ENCODE measurements at regions not wholly inside any gene's neighbourhood (a gene's known extent, or its start where the extent isn't known, plus 50 kb on each side); places are given as distances from the start of the nearest gene placed in this dataset.
"Not testable (repeated sequence)": the region's sequence is repeated elsewhere in the genome, so short reads cannot be mapped to it uniquely, and the experiment has no call there.

DNA sequence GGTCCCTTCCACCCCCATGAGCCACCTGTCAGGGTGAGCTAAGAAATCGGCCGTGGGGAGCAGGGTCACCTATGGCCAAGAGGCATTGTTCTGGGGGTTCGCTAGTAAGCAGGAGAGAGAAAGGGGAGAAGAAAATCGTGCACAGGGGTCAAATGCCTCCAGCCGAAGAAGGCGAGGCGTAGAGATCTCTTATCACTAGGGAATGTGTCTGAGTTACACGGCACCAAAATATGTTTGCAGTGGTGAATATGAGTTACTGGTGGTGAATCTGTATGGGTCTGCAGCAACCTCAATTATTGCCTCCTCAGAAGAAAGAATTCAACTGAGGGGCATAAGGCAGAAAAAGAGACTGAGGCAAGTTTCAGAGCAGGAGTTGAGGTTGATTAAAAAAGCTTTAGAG lies 54.2 kb upstream of the RABGAP1L start:
- no peaks in the 10 kb centered on the region for H3K9me3 Mint-ChIP-seq (ENCODE audit: low read depth)
- no peaks in the 10 kb centered on the region for H3K36me3 Mint-ChIP-seq (ENCODE audit: low read depth)
- H3K27me3 Mint-ChIP-seq, result peaks cover 2% of the 10 kb centered on the region
- H3K27ac Mint-ChIP-seq, result no peak overlapping the region
- no peak for ATAC-seq
- POLR2A ChIA-PET, result no interaction called here
- DNase-seq, result no peak
- intact Hi-C loops (cut with DNase I, micrococcal nuclease), result no loop called here
- H3K4me3 Mint-ChIP-seq, result no peak overlapping the region
- CTCF ChIA-PET, result interaction anchor here (1.6 kb wide), 1 partner anchor 10 kb away, joined by 6 read pairs; no protein-coding TSS in a partner anchor
- H3K4me1 Mint-ChIP-seq, result no peaks in the 10 kb centered on the region

GRCh38 chr1:174103766-174104165 lies 55.6 kb upstream of the RABGAP1L start:
- DNase-seq (no peak), ATAC-seq (no peak)
- no peak overlapping the region for H3K27ac Mint-ChIP-seq
- intact Hi-C loops (cut with DNase I, micrococcal nuclease), result no loop called here
- H3K36me3 Mint-ChIP-seq (ENCODE audit: low read depth), result no peaks in the 10 kb centered on the region
- no peak overlapping the region for H3K4me3 Mint-ChIP-seq
- peaks cover 2% of the 10 kb centered on the region for H3K27me3 Mint-ChIP-seq
- ChIA-PET CTCF (interaction anchor here (0.9 to 1.6 kb wide), 4 partner anchors 9 to 29 kb away, joined by 3 to 6 read pairs (median 3); no protein-coding TSS in a partner anchor), POLR2A (no interaction called here)
- H3K9me3 Mint-ChIP-seq (ENCODE audit: low read depth), result no peaks in the 10 kb centered on the region
- H3K4me1 Mint-ChIP-seq, result no peaks in the 10 kb centered on the region

DNA sequence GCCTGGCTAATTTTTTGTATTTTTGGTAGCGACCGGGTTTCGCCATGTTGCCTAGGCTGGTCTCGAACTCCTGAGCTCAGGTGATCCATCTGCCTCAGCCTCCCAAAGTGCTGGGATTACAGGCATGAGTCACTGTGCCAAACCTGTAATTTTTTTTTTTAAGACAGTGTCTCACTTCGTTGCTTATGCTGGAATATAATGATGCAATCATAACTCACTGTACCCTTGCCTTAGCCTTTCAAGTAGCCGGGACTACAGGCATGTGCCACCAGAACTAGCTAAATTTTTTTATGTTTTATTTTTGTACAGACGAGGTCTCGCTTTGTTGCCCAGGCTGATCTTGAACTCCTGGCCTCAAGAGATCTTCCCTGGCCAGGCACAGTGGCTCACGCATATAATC lies 57.3 kb upstream of the RABGAP1L start:
- H3K36me3 Mint-ChIP-seq (ENCODE audit: low read depth); H3K27me3 Mint-ChIP-seq; H3K9me3 Mint-ChIP-seq (ENCODE audit: low read depth); intact Hi-C loops (cut with DNase I, micrococcal nuclease); H3K4me1 Mint-ChIP-seq; ATAC-seq; POLR2A ChIA-PET; H3K27ac Mint-ChIP-seq; DNase-seq; H3K4me3 Mint-ChIP-seq: not testable (repeated sequence)
- CTCF ChIA-PET, result interaction anchor here (0.6 to 0.8 kb wide), 3 partner anchors 9 to 291 kb away, joined by 3 read pairs; no protein-coding TSS in a partner anchor

DNA sequence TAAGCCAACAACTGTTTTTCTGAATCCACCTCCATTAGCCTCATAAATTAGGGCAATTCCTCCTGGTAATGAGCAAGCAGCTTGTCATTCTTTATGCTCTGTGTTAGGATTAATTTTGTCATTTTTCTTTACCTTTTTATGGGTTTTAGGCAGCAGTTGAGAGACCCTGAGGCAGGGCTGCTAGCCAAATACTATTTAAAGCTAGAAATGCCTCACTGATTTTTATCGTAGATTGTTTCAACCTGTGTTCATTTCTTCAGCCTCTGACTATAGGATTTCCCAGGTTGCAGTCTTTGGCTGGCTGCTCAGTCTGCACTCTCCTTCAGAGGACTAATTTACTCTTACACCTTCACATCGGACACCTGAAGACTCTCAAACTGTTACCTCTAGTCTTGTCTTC lies 61.9 kb upstream of the RABGAP1L start:
- ChIA-PET CTCF (interaction anchor here (1.0 kb wide), 1 partner anchor 18 kb away, joined by 3 read pairs; no protein-coding TSS in a partner anchor), POLR2A (no interaction called here)
- no peaks in the 10 kb centered on the region for H3K9me3 Mint-ChIP-seq (ENCODE audit: low read depth)
- no peak overlapping the region for H3K4me3 Mint-ChIP-seq
- H3K27ac Mint-ChIP-seq, result no peak overlapping the region
- intact Hi-C loops (cut with DNase I, micrococcal nuclease), result loop anchor here in 1 of 2 experiments (10.0 kb wide), 1 partner anchor 117 kb away; no protein-coding TSS in a partner anchor
- no peaks in the 10 kb centered on the region for H3K27me3 Mint-ChIP-seq
- DNase-seq, result no peak
- no peaks in the 10 kb centered on the region for H3K4me1 Mint-ChIP-seq
- no peaks in the 10 kb centered on the region for H3K36me3 Mint-ChIP-seq (ENCODE audit: low read depth)
- ATAC-seq, result no peak

DNA sequence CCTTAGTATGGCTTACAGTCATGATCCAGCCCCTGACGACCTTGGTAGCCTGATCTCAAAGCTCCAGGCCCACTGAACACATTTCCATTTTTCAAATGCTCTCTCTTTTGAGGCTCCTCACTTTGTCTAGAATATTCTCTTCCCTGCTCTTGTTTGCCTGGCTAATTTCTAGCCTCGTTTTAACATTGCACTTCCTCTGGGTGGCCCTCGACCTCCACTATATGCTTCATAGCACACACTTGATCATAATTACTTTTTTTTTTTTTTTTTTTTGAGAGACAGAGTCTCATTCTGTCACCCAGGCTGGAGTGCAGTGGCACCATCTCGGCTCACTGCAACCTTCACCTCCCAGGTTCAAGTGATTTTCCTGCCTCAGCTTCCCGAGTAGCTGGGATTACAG lies 65.5 kb upstream of the RABGAP1L start:
- CTCF ChIA-PET, result interaction anchor here (0.7 to 1.1 kb wide), 2 partner anchors 19 to 124 kb away, joined by 3 to 4 read pairs; no protein-coding TSS in a partner anchor
- H3K27me3 Mint-ChIP-seq; H3K9me3 Mint-ChIP-seq (ENCODE audit: low read depth); H3K4me3 Mint-ChIP-seq; POLR2A ChIA-PET; ATAC-seq; H3K27ac Mint-ChIP-seq; H3K4me1 Mint-ChIP-seq; H3K36me3 Mint-ChIP-seq (ENCODE audit: low read depth): not testable (repeated sequence)
- intact Hi-C loops (cut with DNase I, micrococcal nuclease), result loop anchor here (2.0 to 10.0 kb wide), 2 partner anchors 121 to 123 kb away; no protein-coding TSS in a partner anchor
- peak; percentile 20 for DNase-seq

GRCh38 chr1:174090471-174090870 lies 68.3 kb upstream of the RC3H1 start:
- H3K4me3 Mint-ChIP-seq, result no peak overlapping the region
- no peaks in the 10 kb centered on the region for H3K4me1 Mint-ChIP-seq
- H3K9me3 Mint-ChIP-seq (ENCODE audit: low read depth), result peaks cover 3% of the 10 kb centered on the region
- POLR2A ChIA-PET, result no interaction called here
- CTCF ChIA-PET, result no interaction called here
- no peak overlapping the region for H3K27ac Mint-ChIP-seq
- DNase-seq, result no peak
- no peaks in the 10 kb centered on the region for H3K36me3 Mint-ChIP-seq (ENCODE audit: low read depth)
- no peak for ATAC-seq
- intact Hi-C loops (cut with DNase I, micrococcal nuclease), result loop anchor here in 1 of 2 experiments (10.0 kb wide), 1 partner anchor 124 kb away; no protein-coding TSS in a partner anchor
- peaks cover 2% of the 10 kb centered on the region for H3K27me3 Mint-ChIP-seq

- no peaks in the 10 kb centered on the region for H3K36me3 Mint-ChIP-seq (ENCODE audit: low read depth)
- no peak overlapping the region for H3K4me3 Mint-ChIP-seq
- no peaks in the 10 kb centered on the region for H3K9me3 Mint-ChIP-seq (ENCODE audit: low read depth)
- H3K27me3 Mint-ChIP-seq, result peaks cover 1% of the 10 kb centered on the region
- H3K4me1 Mint-ChIP-seq, result no peaks in the 10 kb centered on the region
- no peak for DNase-seq
- CTCF ChIA-PET, result no interaction called here
- no peak overlapping the region for H3K27ac Mint-ChIP-seq
- POLR2A ChIA-PET, result no interaction called here
- intact Hi-C loops (cut with DNase I, micrococcal nuclease), result no loop called here
- ATAC-seq, result no peak
Observed at GRCh38 chr1:174080819-174081218, 58.7 kb upstream of the RC3H1 start.

DNA sequence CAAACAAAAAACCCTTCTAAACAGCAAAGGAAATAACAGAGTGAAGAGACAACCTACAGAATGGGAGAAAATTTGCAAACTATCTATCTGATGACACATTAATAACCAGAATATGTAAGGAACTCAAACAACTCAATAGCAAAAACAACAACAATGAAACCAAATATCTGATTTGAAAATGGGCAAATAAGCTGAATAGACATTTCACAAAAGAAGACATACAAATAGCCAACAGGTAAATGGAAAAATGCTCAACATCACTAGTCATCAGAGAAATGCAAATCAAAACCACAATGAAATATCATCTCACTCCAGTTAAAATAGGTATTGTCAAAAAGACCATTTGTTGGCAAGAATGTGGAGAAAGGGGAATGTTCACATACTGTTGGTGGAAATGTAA lies 57.6 kb upstream of the RC3H1 start:
- POLR2A ChIA-PET, result no interaction called here
- intact Hi-C loops (cut with DNase I, micrococcal nuclease), result no loop called here
- no peak for ATAC-seq
- no peak for DNase-seq
- Mint-ChIP-seq H3K36me3 (ENCODE audit: low read depth) (no peaks in the 10 kb centered on the region), H3K4me3 (no peak overlapping the region), H3K27ac (no peak overlapping the region), H3K27me3 (peaks cover 1% of the 10 kb centered on the region), H3K4me1 (no peaks in the 10 kb centered on the region), H3K9me3 (ENCODE audit: low read depth) (no peaks in the 10 kb centered on the region)
- CTCF ChIA-PET, result no interaction called here

DNA sequence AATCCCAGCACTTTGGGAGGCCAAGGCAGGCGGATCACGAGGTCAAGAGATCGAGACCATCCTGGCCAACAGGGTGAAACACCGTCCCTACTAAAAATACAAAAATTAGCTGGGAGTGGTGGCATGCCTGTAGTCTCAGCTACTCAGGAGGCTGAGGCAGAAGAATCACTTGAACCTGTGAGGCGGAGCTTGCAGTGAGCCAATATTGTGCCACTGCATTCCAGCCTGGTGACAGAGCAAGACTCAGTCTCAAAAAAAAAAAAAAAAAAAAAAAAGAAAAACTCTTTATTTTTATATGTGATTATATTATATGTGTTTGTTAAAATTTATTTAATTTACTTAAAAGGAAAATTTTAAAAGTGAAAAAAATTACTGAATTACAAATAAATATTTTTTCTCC lies 56.8 kb upstream of the RC3H1 start:
- H3K27me3 Mint-ChIP-seq; CTCF ChIA-PET; DNase-seq; H3K9me3 Mint-ChIP-seq (ENCODE audit: low read depth); H3K4me1 Mint-ChIP-seq; H3K27ac Mint-ChIP-seq; intact Hi-C loops (cut with DNase I, micrococcal nuclease); POLR2A ChIA-PET; H3K36me3 Mint-ChIP-seq (ENCODE audit: low read depth); H3K4me3 Mint-ChIP-seq; ATAC-seq: not testable (repeated sequence)

DNA sequence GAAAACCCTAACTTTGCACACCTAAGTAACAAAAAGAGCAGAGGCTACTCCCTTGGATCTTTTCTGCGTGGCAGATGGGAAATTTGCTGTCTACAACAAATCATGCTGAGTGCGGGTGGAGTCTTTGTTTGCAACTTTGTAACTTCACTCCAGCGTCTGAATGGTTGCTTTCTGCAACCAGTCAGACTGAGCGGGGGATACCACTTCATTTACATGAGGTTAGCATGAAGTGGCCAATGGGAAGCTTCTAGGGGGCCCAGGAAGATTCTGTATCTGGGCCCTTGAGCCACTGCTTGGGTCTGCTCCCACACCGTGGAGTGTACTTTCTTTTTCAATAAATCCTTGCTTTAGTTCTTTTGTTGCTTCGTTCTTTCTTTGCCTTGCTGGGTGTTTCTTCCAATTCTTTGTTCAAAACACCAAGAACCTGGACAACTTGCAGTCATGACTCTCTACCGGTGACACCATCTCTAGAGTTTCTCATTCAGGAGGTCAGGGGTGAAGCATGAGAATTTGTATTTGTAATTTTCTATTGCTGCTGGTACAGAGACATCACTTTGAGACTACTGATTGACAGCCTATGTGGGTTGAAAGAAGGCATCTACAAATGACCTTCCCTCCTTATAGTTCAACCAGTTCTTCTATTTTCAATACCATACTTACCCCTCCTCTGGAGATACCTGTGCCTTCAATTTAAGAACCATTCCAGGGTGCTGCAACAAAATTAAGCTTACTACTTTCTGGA lies 55.8 kb upstream of the RC3H1 start:
- no peak overlapping the region for H3K27ac Mint-ChIP-seq

DNA sequence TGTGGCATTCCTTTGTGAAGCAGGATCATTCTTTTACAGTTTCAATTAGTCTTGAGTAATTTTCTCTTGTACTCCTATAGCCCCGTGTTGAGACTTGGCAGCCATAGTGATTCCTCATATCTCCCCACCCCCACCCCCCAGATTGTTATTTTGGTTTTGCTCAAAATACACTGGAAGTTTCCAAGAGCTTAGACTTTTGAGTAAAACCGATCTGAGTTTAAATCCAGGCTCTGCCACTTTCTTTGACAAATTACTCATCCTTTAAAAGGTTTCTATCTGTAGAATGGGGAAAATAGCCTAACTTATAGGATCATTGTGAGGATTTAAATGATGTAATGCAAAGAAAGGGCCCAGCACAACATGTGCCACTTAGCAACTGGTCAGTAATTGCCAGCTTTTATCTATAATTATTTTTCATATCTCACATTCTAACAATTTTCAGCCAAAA lies 53.1 kb upstream of the RC3H1 start:
- no peaks in the 10 kb centered on the region for H3K4me1 Mint-ChIP-seq
- POLR2A ChIA-PET, result no interaction called here
- CTCF ChIA-PET, result no interaction called here
- no peak for DNase-seq
- peaks cover 1% of the 10 kb centered on the region for H3K27me3 Mint-ChIP-seq
- intact Hi-C loops (cut with DNase I, micrococcal nuclease), result no loop called here
- no peak overlapping the region for H3K4me3 Mint-ChIP-seq
- ATAC-seq, result no peak
- no peaks in the 10 kb centered on the region for H3K36me3 Mint-ChIP-seq (ENCODE audit: low read depth)
- H3K27ac Mint-ChIP-seq, result no peak overlapping the region
- no peaks in the 10 kb centered on the region for H3K9me3 Mint-ChIP-seq (ENCODE audit: low read depth)

More for the DNA sequence above, 55.8 kb upstream of the RC3H1 start:
- ATAC-seq, result no peak
- Mint-ChIP-seq H3K9me3 (ENCODE audit: low read depth) (no peaks in the 10 kb centered on the region), H3K4me1 (no peaks in the 10 kb centered on the region), H3K4me3 (no peak overlapping the region), H3K27me3 (peaks cover 1% of the 10 kb centered on the region), H3K36me3 (ENCODE audit: low read depth) (no peaks in the 10 kb centered on the region)
- ChIA-PET CTCF (interaction anchor here (0.6 kb wide), 1 partner anchor 55 kb away, joined by 3 read pairs; no protein-coding TSS in a partner anchor), POLR2A (no interaction called here)
- intact Hi-C loops (cut with DNase I, micrococcal nuclease), result no loop called here
- no peak for DNase-seq

DNA sequence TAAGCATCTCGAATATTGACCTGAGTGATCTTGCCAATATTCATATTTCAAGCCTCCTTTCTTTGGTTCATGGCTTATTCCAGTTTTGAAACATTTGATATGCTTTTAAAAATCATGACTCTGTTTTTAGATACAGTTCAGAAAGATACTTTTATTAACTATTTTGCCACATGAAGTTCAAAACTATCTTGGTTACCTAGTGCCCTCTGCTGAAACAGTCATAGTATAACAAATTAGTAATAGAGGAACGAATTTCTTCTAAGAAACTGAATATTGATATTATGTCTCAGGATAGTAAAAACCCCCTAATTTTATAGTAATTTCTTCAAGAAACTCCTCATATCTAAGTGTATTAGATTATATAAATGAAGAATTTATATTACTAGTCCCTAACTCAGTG lies 52.6 kb upstream of the RC3H1 start:
- POLR2A ChIA-PET, result no interaction called here
- no peaks in the 10 kb centered on the region for H3K4me1 Mint-ChIP-seq
- ATAC-seq (no peak), DNase-seq (no peak)
- CTCF ChIA-PET, result no interaction called here
- H3K27me3 Mint-ChIP-seq, result peaks cover 1% of the 10 kb centered on the region
- intact Hi-C loops (cut with DNase I, micrococcal nuclease), result loop anchor here in 1 of 2 experiments (5.0 kb wide), 2 partner anchors 177 to 652 kb away; no protein-coding TSS in a partner anchor
- H3K4me3 Mint-ChIP-seq, result no peak overlapping the region
- H3K9me3 Mint-ChIP-seq (ENCODE audit: low read depth), result no peaks in the 10 kb centered on the region
- no peak overlapping the region for H3K27ac Mint-ChIP-seq
- H3K36me3 Mint-ChIP-seq (ENCODE audit: low read depth), result no peaks in the 10 kb centered on the region
